K562 (cell line): ENCODE measurements at regions not wholly inside any gene's neighbourhood (a gene's known extent, or its start where the extent isn't known, plus 50 kb on each side); places are given as distances from the start of the nearest gene placed in this dataset.

ENCODE experiments used
- ATAC-seq: fragments of 200-7000 bp; cut with Tn5 transposase; 3 replicates; pipeline ENCODE4 v1.9.1; 2020; ENCODE audit warnings: moderate library complexity
- BruUV-seq: library from RNA; stranded (reverse); fragments of 400-500 nt; replicated peaks from 2 replicates; lab custom pipeline; 2021; lab: Mats Ljungman, UMichigan
- CTCF ChIA-PET: fragments of 300-600 bp; formaldehyde crosslinking; extraction: SDS; loops from one replicate; lab custom pipeline; 2021; ENCODE audit warnings: low intra/inter-chr PET ratio; lab: Yijun Ruan, JAX
- POLR2A ChIA-PET: fragments of 300-600, 350-650 bp; sonication (Branson Sonifier 250); formaldehyde crosslinking; extraction: SDS; loops from one replicate; lab custom pipeline; 2021; ENCODE audit warnings: antibody characterized with exemption, inconsistent platforms; lab: Yijun Ruan, JAX
- DNase-seq, 4 experiments: peaks; one replicate each; pipeline versions ENCODE4 v3.0.0 to v3.0.0-alpha.2; 2011 to 2018; ENCODE audit warnings: low spot score in 3 of 4, mixed read lengths in 3 of 4; ENCODE audit errors: extremely low read depth in 1 of 4
- FAIRE-seq: peaks from 2 replicates; lab custom pipeline; 2011; peaks lifted over from hg19 to GRCh38; lab: Jason Lieb, UNC
- H2AFZ ChIP-seq: 2 replicates; pipeline ENCODE4 v1.6.0; 2011; ENCODE audit warnings: low read depth, low read length, control low read depth, inconsistent platforms
- H3K27ac ChIP-seq: fragments of 200-600 bp; 3 replicates; pipeline ENCODE4 v1.8.0; 2011; ENCODE audit warnings: low read depth, mild to moderate bottlenecking, control low read depth, inconsistent platforms, low read length, moderate library complexity, mixed read lengths; ENCODE audit errors: extremely low read depth
- H3K27me3 ChIP-seq, 2 experiments: fragments of 300-600 bp in 1 of 2; 2 replicates in 1 of 2; 3 replicates in 1 of 2; pipeline versions ENCODE4 v1.6.0 to v1.8.0; 2011; ENCODE audit warnings: inconsistent platforms in 2 of 2, low read length in 2 of 2, mild to moderate bottlenecking in 1 of 2, mixed read lengths in 1 of 2, moderate library complexity in 1 of 2; ENCODE audit not compliant: control insufficient read depth in 2 of 2, insufficient read depth in 2 of 2
- H3K36me3 ChIP-seq: fragments of 300-600 bp; 3 replicates; pipeline ENCODE4 v1.8.0; 2011; ENCODE audit warnings: mild to moderate bottlenecking, low read length, inconsistent platforms; ENCODE audit not compliant: control insufficient read depth, insufficient read depth
- H3K4me1 ChIP-seq, 2 experiments: fragments of 200-600 bp in 1 of 2; replicated peaks in 1 of 2; 2 replicates in 1 of 2; 3 replicates in 1 of 2; pipeline versions ENCODE4 v1.5.1 to v1.8.0; 2011; ENCODE audit warnings: inconsistent platforms in 2 of 2, low read length in 2 of 2, mild to moderate bottlenecking in 1 of 2, mixed read lengths in 1 of 2, moderate library complexity in 1 of 2; ENCODE audit not compliant: control insufficient read depth in 2 of 2, insufficient read depth in 2 of 2
- H3K4me2 ChIP-seq: 2 replicates; pipeline ENCODE4 v1.6.1; 2011; ENCODE audit warnings: low read length, control low read depth, inconsistent platforms, mixed read lengths; ENCODE audit not compliant: insufficient read depth
- H3K4me3 ChIP-seq: fragments of 200-600 bp; sonication (generic), shearing (Covaris generic); 2 replicates; pipeline ENCODE4 v1.5.1; 2016; ENCODE audit warnings: control low read depth, inconsistent platforms
- H3K79me2 ChIP-seq: fragments of 200-600 bp; 3 replicates; pipeline ENCODE4 v1.8.0; 2011; ENCODE audit warnings: low read length, inconsistent platforms; ENCODE audit not compliant: control insufficient read depth, insufficient read depth
- H3K9ac ChIP-seq, 2 experiments: 2 replicates each; pipeline versions ENCODE4 v1.6.0 to v1.6.1; 2011; ENCODE audit warnings: low read depth in 2 of 2, low read length in 2 of 2, control low read depth in 1 of 2, inconsistent platforms in 1 of 2, mild to moderate bottlenecking in 1 of 2, mixed read lengths in 1 of 2; ENCODE audit not compliant: insufficient read depth in 1 of 2
- H3K9me1 ChIP-seq: one replicate; pipeline ENCODE4 v1.6.0; 2011; ENCODE audit warnings: inconsistent platforms, mild to moderate bottlenecking, low read length, moderate library complexity; ENCODE audit not compliant: control insufficient read depth, insufficient read depth
- H3K9me3 ChIP-seq: replicated peaks from 2 replicates; pipeline ENCODE4 v1.5.1; 2011; ENCODE audit warnings: low read depth, low read length, inconsistent platforms; ENCODE audit not compliant: control insufficient read depth, insufficient read depth
- H4K20me1 ChIP-seq: replicated peaks from 2 replicates; pipeline ENCODE4 v1.6.1; 2011; ENCODE audit warnings: low read length, inconsistent platforms, mixed read lengths; ENCODE audit not compliant: control insufficient read depth, insufficient read depth
- HEY1 ChIP-seq: fragments of 250-450 bp; sonication (Bioruptor Pico); IDR thresholded peaks from 2 replicates; pipeline ENCODE4 v1.5.0; 2020; ENCODE audit warnings: mild to moderate bottlenecking, moderate library complexity, borderline replicate concordance
- HNRNPH1 ChIP-seq: fragments of 200-400 bp; formaldehyde crosslinking; optimal IDR thresholded peaks from 2 replicates; pipeline ENCODE3; 2017; ENCODE audit warnings: low read depth, mild to moderate bottlenecking, low read length, moderate library complexity
- ILK ChIP-seq: fragments of 450-650 bp; IDR thresholded peaks from 2 replicates; pipeline ENCODE4 v1.6.1; 2016; ENCODE audit warnings: missing genetic modification characterization, low read depth, mild to moderate bottlenecking, missing compliant biosample characterization, moderate library complexity, borderline replicate concordance
- KDM1A ChIP-seq, 2 experiments: fragments of 450-650 bp; IDR thresholded peaks; 2 replicates each; pipeline ENCODE4 v1.6.1; 2016; ENCODE audit warnings: mild to moderate bottlenecking in 2 of 2
- LCOR ChIP-seq: sonication (generic); formaldehyde crosslinking; IDR thresholded peaks from 2 replicates; pipeline ENCODE4 v1.8.0; 2022; ENCODE audit warnings: mild to moderate bottlenecking, missing genetic modification reagents
- MAFF ChIP-seq: IDR thresholded peaks from 2 replicates; pipeline ENCODE4 v1.6.1; 2012; ENCODE audit warnings: low read length, improper control_type of control experiment
- POLR2H ChIP-seq: IDR thresholded peaks from 2 replicates; pipeline ENCODE4 v1.6.1; 2016; ENCODE audit warnings: missing genetic modification characterization, low read depth, mild to moderate bottlenecking, control low read depth, missing compliant biosample characterization, moderate library complexity
- PTRF ChIP-seq: fragments of 450-650 bp; IDR thresholded peaks from 2 replicates; pipeline ENCODE4 v1.6.1; 2016; ENCODE audit warnings: mild to moderate bottlenecking, missing genetic modification characterization, missing compliant biosample characterization
- RBM14 ChIP-seq: fragments of 200-400 bp; formaldehyde crosslinking; IDR thresholded peaks from 2 replicates; pipeline ENCODE4 v1.6.1; 2018; ENCODE audit warnings: low read depth, mild to moderate bottlenecking, low read length, moderate library complexity, borderline replicate concordance; ENCODE audit not compliant: insufficient read depth
- SMARCC2 ChIP-seq: fragments of 450-650 bp; IDR thresholded peaks from 2 replicates; pipeline ENCODE4 v1.6.1; 2017; ENCODE audit warnings: antibody characterized with exemption, moderate library complexity, mild to moderate bottlenecking, low read depth
- SMARCE1 ChIP-seq: fragments of 450-650 bp; IDR thresholded peaks from 2 replicates; pipeline ENCODE4 v1.7.1; 2016; ENCODE audit warnings: mild to moderate bottlenecking
- SP2 ChIP-seq: IDR thresholded peaks from 2 replicates; pipeline ENCODE4 v1.6.1; 2011; ENCODE audit warnings: mild to moderate bottlenecking, low read depth, low read length, moderate library complexity; ENCODE audit not compliant: poor library complexity, severe bottlenecking; ENCODE audit errors: extremely low read depth
- THRAP3 ChIP-seq: fragments of 450-650 bp; IDR thresholded peaks from 2 replicates; pipeline ENCODE4 v1.6.1; 2016; ENCODE audit warnings: mild to moderate bottlenecking, inconsistent platforms, borderline replicate concordance
- XRCC5 ChIP-seq: fragments of 200-400 bp; formaldehyde crosslinking; IDR thresholded peaks from 2 replicates; pipeline ENCODE4 v1.6.1; 2017; ENCODE audit warnings: low read depth, mild to moderate bottlenecking, low read length
- ZNF668 ChIP-seq: fragments of 250-450 bp; sonication (Bioruptor Pico); IDR thresholded peaks from 2 replicates; pipeline ENCODE4 v1.8.0; 2022; ENCODE audit warnings: mild to moderate bottlenecking, inconsistent platforms
- ZNF778 ChIP-seq: fragments of 450-650 bp; formaldehyde crosslinking; IDR thresholded peaks from 2 replicates; pipeline ENCODE4 v1.4.0; 2020; ENCODE audit warnings: mild to moderate bottlenecking, moderate library complexity
- WGBS: fragments of 100-300 bp; shearing (Covaris generic); methylation state at CpG from one replicate; pipeline ENCODE4 v1.1.6; 2016; ENCODE audit warnings: low coverage, mixed read lengths; ENCODE audit not compliant: insufficient coverage; ENCODE audit errors: missing lambda C conversion rate; 5-methylcytosine and 5-hydroxymethylcytosine counted together
- in situ Hi-C: fragments of 300-500 bp; cut with MboI; formaldehyde crosslinking; loops from 4 replicates; pipeline ENCODE4 v1.15.0; 2018; ENCODE audit warnings: inconsistent platforms, mixed read lengths
- intact Hi-C: fragments of 100-400 bp; cut with micrococcal nuclease; formaldehyde crosslinking; loops from 2 replicates; pipeline ENCODE4 v1.14.2; 2022

DNA sequence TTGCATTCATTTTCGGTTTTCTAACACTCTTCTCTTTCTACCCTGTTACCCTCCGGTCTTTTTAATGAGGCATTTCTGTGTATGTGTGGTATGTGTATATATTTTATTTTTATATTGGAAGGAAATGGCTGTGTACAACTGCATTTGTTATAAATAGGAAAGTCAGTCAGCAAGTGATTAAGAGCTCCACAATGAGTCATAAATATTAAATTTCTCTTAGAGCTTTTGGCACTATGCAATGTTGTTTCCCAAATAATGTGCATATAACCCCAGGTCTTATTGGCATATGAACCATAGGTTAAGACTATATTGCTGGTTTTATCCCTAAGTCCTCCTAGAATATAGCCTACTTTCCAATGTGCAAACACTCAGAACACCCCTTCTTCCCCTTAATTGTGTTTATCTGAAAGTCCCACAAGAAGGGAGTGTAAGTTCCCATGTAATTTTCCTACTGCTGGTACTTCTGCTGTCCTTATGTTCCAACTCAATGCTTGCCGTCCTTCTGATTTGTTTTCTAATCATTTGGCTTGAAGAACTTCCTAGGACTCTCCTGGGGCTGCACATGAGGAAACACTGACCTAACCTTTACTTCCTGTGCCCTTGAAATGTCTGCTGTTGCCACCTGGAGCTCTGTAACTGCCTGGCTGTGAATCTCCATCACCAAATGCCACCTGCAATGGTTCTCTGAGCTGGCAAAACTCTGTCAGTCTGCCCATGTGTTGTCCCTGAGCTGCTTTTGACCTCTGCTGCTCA is 65.5 kb upstream of the PCSK5 start:
- no peaks in the 10 kb centered on the region for H3K36me3 ChIP-seq
- no peak overlapping the region for H3K4me3 ChIP-seq
- no peak overlapping the region for H3K9ac ChIP-seq
- FAIRE-seq (no peak), DNase-seq (no peak), ATAC-seq (no peak)
- H4K20me1 ChIP-seq: no peaks in the 10 kb centered on the region
- H3K27me3 ChIP-seq: no peaks in the 10 kb centered on the region
- intact Hi-C loops: no loop called here
- no peaks in the 10 kb centered on the region for H3K4me1 ChIP-seq
- no peak overlapping the region for H3K4me2 ChIP-seq
- H3K9me3 ChIP-seq: no peaks in the 10 kb centered on the region
- H3K27ac ChIP-seq: no peak overlapping the region
- no peaks in the 10 kb centered on the region for H3K9me1 ChIP-seq
- 0% methylated on average over 3 of the region's 3 CpGs for WGBS
- H3K79me2 ChIP-seq: no peaks in the 10 kb centered on the region
- ChIA-PET POLR2A (no interaction called here), CTCF (no interaction called here)
- no TSS peak for BruUV-seq
- no peak overlapping the region for H2AFZ ChIP-seq
- TF ChIP-seq ZNF778 (CRISPR knock-in tag) (no peak), HNRNPH1 (no peak), PTRF (tag) (no peak), XRCC5 (no peak), KDM1A (IDR thresholded peaks at IDR 0.05) (no peak), THRAP3 (no peak), POLR2H (tag) (no peak), SP2 (no peak), SMARCE1 (no peak), ILK (tag) (no peak), ZNF668 (CRISPR knock-in tag) (no peak), MAFF (no peak), HEY1 (CRISPR knock-in tag) (no peak), RBM14 (no peak), SMARCC2 (no peak), LCOR (CRISPR knock-in tag) (no peak)
- in situ Hi-C loops: no loop called here
